GM19463 (cell line): ENCODE measurements at regions not wholly inside any gene's neighbourhood (a gene's known extent, or its start where the extent isn't known, plus 50 kb on each side); places are given as distances from the start of the nearest gene placed in this dataset.

Experiments
- ATAC-seq: cut with Tn5 transposase; IDR thresholded peaks from one replicate; pipeline ENCODE4 v1.9.1; 2021; ENCODE audit warnings: mild to moderate bottlenecking, moderate library complexity; ENCODE audit not compliant: unreplicated experiment

DNA sequence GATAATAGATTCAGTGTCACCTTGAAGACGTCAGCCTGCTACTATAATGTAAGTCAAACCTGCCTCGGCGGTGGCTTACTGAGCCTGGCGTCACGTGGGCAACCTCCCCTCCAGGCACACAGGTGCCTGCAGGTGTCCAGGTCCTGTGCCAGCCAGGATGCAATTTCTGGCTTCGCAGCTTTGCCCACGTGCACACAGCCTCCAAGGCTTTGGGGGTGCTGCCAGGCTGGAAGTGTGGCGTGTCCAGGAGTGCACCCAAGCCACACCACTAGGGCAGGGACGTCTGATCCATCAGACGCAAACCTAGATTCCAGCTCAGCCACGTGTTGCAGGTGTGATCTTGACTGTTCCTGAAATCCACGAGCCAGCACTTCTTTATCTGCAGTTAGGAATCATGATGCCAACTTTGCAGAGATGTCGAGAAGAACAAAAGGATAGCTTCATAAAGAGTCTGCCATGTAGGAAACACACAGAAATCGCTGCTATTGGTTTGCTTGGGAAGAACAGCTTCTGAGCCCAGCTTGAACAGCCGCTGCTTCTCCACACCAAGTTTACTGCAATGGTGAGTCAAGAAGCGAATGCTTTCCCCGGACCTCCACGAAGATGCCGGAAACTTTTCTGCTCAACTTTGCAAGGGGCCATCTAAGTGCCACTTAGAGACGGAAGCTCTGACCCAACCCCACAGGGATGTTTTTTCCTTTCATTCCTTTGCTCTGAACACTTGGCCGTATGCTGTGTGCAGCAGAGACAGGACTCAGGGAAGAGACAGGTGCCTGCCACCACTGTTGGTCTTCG lies 84.2 kb upstream of the SALL3 start:
- ATAC-seq, result no peak

DNA sequence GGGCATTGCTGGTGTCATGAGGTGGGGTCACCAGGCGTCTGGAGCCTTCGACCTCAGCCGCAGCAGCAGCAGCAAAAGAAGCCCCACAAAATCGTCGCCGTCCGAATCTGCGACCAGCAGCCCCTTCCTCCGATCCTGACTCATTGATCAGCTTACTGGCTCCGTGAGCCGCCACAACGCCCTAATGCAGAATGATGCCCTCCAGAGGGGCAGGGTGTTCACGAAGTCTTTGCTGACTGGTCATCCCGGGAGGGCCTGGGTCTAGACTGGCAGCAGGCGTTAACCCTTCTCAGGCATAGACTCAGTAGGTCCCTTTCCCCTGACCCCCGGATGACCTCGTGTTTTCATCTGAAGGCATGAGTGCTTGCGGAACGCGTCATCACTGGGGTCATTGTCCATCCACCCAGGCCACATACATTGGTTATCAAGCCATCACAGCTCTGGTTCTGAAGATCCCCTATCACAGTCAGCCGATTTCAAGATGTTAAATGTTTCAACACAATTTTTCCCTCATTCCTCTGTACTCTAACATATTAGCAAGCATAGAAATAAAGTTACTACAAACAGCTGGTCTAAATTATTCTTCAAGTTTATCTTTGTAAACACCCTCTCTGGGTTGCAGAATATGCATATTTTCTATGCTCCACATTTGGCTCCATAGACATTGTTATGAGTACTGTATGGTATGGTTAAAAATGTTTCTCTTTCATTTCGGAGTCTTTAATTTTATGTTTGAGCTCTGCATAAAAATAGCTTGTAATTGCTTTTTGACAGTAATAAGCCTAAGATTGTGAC lies 83.3 kb upstream of the SALL3 start:
- no peak for ATAC-seq

DNA sequence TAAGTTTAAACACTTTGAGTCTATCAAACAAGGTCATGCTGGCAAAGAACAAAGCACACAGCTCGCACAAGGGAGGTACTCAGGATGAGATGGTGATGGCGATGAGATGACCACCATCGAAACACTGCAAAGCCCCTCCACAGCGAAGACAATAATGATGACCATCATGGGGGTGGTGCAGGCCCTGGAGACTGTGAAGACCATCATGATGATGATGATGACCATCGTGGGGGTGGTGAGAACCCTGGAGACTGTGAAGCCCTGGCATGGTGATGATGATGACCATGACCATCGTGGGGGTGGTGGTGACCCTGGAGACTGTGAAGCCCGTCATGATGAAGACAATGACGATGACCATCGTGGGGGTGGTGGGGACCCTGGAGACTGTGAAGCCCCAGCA lies 81.6 kb upstream of the SALL3 start:
- no peak for ATAC-seq

DNA sequence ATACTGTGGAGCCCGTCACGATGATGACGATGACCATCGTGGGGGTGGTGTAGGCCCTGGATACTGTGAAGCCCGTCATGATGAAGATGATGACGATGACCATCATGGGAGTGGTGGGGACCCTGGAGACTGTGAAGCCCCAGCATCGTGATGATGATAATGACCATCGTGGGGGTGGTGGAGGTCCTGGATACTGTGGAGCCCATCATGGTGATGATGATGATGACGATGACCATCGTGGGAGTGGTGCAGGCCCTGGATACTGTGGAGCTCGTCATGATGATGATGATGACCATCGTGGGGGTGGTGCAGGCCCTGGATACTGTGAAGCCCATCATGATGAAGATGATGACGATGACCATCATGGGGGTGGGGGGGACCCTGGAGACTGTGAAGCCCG lies 81.0 kb upstream of the SALL3 start:
- no peak for ATAC-seq

DNA sequence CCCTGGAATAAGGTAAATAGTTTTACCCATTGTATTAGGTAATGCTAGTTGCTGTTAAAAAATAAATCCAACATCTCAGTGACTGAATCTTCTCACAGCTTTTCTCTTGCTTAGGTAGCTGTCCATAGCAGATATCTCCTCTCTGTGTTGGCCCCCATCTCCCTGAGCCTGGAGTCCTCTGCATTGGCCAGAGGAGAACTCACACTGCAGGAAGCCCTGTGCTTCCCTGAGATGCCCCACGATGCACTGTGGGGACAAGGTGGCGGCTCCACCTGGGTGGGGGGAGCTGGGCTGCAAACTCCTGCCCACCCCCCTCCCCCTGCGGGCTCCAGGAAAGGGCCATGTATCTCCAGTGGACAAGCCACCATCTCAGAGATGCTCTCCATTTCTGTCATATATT lies 80.4 kb upstream of the SALL3 start:
- no peak for ATAC-seq

DNA sequence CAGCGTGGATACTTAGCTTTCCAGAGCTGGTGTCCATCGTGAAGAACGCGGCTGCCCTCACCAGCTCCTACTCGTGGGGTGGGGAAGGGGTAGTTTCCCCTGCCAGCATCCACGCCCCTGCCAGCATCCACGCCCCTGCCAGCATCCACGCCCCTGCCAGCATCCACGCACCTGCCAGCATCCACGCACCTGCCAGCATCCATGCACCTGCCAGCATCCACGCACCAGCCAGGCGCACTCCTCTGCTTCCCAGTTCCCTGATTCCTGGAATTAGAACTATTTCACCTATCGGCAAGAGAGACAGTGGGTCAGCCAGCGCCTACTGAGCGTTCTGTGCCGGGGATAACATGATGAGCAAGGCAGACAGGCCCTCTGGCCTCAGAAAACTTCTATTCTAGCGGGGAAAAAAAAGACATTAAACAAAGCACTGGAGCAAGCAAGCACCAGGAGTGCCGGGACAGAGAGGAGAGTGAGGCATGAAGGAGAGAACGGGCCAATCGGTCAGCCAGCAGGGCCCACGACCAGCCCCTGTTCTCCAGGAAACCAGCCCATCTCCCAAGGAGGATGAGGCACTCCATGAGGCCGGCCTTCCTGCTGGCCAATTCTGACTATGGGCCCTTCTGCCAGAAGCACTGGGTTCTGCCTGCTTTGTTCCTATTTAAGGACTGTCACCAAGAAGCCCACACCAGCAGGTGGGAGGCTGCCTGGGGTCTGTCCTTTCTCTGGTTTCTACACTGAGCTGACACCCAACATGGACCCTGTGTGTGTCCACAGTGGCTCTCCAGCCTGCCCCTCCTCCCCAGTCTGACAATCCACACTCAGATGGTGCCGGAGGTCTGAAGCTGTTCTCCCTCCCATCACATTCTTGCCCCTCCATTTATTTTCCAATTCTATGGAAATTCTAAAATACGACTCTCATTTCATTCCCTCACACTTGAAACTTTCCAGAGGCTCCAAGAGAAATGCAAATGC lies 78.4 kb upstream of the SALL3 start:
- no peak for ATAC-seq

DNA sequence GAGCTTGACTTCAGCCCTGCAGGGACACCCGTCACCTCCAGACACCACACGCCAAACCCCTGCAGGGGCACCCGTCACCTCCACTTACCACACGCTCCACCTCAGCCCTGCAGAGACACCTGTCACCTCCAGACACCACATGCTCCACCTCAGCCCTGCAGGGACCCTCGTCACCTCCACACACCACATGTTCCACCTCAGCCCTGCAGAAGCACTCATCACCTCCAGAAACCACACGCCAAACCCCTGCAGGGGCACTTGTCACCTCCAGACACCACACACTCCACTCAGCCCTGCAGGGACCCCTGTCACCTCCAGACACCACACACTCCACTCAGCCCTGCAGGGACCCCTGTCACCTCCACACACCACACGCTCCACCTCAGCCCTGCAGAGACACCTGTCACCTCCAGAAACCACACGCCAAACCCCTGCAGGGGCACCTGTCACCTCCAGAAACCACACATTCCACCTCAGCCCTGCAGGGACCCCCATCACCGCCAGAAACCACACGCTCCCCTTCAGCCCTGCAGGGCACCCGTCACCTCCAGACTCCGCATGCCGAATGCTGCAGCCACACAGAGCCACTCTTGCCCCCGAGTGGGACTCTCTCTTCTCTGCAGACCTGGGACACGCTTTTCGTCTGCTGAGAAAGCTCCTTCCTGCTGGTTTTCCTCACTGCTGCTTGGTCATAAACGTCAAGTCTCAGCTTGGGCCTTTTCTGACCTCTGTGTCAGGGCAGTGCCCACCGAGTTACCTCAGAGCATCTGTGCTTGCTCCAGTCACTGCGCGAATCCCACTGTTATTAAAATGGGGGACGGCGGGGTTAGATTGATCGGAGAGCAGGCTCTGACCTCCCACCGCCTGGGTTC lies 77.5 kb upstream of the SALL3 start:
- no peak for ATAC-seq

DNA sequence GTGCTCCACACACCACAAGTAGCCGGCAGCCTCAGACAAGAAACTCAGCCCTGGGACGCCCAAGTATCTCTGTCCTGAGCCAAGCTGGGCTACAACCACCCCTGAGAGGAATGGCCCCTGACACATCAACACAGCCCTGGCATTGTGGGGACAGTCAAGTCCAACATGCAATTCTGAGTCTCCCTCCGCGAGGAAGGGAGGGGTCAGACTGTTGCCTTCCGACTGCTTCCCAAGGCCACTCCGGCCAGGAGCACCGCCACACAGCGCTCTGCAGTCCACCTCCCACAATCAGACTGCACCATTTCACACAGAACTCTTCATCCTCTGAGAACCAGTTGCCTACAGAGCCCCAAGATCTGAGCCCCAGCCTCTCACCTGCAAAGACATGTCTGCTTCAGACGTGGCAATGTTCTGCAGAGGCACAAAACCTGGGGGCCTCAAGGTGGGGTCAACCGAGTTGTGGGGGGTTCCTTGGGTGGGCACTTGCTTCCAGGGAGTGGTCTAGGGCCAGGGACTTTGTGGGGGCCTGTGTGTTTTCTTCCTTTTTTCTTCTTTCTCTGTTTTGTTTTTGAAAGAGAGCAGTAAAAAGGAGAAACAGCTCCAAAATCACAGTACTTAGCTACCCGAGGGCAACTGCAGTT lies 76.7 kb upstream of the SALL3 start:
- ATAC-seq, result no peak

DNA sequence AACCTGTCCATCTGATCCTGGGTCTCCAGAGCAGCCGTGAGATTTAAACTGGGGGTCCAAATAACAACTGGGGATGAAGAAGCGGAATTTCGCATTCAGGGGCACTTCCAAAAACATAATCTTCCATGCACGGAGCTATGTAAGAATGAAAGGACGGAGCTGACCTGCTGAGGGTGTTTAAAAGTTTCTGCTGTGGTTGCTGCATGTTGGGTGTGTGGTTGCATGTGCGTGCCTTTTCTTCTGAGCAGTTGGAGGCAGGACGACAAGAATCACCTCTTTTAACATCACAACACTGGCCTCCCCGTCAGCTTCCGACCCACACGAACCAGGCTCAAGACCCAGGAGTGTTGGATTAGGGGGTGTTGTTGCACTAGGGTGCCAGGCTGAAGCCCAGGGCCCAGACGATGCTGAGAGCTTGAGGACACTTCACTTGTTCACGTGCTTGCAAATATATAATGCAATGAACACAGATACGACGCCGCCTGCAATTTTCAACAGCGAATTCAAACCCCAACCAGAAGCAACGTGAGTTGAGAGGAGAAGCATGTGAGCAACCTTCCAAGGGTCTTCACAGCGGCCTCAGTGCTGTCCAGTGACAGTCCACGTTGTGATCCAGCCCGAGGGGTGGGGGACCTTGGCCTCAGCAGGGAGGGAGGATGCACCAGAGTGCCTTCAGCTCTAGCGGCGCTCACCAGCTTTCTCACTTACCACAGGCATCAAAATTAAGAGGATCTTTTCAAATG lies 76.0 kb upstream of the SALL3 start:
- no peak for ATAC-seq

DNA sequence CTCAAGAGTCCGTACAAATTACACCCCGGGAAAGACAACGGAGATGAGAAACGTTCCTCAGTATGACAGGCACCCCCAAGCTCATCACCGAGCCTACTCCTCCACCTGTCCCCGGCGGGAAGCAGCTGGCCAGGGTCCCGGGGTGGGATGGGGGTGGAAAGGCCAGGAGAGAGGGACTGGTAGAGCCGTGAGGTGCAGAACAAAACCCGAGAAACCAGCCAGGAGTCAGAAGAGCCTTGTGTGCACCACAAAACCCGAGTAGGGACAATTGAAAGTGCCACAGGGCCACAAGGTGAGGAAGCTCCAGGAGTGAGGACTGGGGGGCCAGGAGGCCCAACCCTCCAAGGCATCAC lies 75.5 kb upstream of the SALL3 start:
- ATAC-seq, result no peak

DNA sequence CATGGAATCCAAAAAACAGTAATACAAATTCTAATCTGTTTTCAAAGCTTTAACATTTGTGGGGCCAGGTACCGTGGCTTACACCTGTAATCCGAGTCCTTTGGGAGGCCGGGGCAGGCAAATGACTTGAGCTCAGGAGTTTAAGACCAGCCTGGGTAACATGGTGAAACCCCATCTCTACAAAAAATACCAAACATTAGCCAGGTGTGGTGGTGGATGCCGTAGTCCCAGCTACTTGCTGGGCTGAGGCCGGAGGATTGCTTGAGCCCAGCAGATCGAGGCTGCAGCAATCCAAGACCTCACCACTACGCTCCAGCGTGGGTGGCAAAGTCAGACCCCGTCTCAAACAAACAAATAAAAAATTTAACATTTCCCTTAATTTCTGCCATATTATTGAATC lies 74.3 kb upstream of the SALL3 start:
- ATAC-seq, result no peak

DNA sequence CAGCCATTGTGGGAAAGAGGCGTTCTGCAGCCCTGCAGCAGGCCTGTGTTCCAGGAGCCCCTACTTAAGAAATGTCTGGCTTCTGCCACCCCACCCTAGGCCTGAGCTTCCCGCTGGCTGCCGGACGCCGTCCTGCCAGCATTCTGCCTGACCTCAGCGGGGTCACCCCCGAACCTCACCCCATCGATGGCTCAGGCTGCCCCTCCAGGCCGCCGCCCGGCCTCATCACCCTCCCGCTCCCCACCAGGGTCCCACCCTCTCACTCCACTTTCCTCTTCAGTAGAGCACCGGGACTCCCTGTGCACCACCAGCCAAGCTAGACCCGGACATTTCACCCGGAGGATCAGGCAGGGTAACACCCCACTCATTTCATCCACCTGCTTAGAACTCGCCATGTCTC lies 73.6 kb upstream of the SALL3 start:
- ATAC-seq, result no peak

DNA sequence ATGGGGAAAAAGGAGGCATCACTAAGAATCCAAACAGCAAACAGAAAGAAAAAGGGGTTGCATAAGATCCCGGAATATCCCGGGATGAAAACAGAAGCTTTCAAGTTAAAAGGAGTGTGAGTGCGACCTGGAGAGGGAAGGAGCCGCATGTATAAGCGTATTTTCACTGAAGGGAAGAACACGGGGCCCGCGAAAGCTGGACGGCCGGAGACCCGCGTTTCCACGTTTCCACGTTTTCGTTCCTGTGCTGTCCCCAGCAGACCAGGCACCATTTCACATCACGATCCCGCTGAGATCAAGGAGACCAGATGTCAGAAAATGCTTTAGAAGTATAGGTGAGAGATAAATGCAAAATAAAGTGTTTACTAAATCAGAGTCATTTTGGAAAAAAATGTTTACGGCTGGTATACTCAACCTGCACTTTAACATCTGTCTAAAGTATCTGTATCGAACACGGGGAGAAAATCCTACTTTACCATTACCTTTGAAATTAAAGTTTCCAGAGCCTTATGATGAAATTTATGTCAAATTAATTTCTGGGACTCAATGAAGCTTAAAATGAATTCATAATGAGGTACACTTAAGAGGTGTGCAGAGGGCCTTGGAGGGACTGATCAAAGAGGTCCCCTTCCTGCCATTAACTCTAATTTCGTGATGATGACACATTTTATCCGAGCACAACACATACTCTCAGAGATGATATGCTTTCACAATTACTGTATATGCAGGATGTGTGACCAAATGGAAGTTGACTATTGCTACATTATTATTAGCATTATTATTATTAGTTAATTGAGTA lies 71.0 kb upstream of the SALL3 start:
- no peak for ATAC-seq

DNA sequence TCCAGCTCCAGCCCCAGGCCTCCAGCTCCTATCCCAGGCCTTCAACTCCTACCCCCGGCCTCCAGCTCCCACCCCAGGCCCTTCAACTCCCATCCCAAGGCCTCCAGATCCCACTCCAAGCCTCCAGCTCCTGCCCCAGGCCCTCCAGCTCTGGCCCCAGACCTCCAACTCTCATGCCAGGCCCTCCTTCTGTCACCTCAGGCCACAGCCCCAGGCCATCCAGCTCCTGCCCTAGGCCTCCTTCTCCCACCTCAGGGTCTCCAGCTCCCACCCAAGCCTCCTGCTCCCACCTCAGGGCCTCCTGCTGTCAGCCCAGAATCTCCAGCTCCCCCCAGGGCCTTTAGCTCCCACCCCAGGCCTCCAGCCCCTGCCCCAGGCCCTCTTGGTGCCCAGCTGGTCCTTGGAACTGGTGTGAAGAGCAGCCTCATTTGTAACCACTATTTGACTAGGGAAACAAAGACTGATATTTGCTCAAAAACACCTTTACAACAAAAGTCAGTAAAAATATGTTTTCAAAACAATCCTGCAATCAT lies 67.8 kb upstream of the SALL3 start:
- ATAC-seq, result no peak

DNA sequence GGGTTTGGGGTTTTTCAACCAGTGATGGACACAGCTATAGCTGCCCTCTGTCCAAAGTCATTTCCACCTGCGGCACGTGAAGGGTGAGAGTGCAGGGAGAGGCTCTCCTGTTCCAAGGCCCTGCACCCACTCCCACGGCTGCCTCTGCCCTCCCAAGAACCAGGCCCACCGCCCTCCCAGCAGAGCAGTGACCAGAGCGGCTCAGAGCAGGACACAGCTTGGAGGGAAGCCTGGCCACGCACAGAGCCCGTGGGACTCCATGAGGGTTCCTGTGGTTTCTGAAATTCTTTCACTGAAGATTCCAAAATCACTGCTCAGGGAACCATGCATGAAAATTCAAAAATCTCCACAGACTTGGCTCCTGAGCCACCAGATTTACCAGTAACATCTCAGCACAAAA lies 67.3 kb upstream of the SALL3 start:
- no peak for ATAC-seq

DNA sequence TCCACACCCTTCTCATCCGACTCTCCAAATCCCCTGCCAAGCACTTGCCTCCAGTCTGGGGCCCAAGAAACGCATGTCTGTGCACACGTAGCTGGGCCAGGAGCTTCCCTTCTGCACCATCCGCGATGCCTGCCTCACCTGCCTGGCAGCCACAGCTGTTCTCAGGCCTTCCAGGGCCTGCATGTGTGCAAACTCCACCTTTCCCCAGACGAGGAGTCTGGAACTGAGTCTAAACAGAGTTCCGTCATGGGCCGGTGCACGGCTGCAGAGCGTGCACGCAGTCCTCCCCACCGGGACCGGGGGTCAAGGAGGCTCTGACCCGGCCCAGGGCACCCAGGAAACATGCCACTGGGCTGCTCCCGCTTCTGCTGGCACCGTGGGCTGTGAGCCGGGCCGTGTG lies 66.8 kb upstream of the SALL3 start:
- no peak for ATAC-seq

DNA sequence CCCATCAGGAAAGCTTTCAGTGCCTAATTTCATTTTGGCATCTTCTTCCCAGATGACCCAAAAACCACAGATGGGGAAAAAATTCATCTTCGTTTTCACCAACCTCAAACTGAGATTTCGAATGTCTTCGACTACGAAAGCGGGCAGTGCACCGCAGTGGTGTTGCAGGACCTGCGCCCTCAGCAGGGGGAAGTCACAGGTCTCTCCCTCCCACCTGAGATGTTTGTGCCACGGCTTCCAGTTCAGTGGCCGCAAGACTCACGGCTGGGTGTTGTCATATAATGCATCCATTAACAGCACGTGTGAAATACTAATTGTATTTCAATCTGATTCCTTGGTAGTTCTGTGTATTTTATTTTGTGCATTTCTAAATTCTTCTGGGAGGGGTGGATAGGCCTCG lies 66.2 kb upstream of the SALL3 start:
- ATAC-seq, result no peak

DNA sequence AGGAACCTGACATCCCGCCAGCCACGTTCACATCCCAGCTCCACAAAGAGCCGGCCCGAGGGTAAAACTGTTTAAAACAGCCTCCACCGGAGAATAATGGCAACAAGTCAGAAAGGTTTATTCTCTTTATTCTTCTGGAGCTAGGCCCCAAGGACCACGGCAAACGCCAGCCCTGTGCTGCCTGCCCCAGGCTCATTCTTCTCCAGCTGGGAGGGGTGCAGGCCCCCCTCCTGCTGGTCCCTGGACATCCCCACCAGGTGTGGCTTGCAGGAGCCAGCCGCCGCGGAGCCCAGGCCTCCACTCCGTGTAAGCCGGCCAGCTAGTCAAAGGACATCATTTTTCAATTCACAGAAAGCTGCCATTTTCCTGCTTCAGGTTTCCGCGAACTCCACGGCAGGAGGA lies 65.8 kb upstream of the SALL3 start:
- ATAC-seq, result no peak
